Pancreas (tissue), 10 donors: ENCODE measurements at regions not wholly inside any gene's neighbourhood (a gene's known extent, or its start where the extent isn't known, plus 50 kb on each side); places are given as distances from the start of the nearest gene placed in this dataset.

Experiments used
- ATAC-seq, 4 donors: fragments of 200-7000 bp; cut with Tn5 transposase; one replicate each; pipeline versions ENCODE4 v1.8.0 to v1.9.1; 2020; ENCODE audit warnings: mild to moderate bottlenecking in 4 of 4, moderate library complexity in 4 of 4
- DNase-seq, 6 donors: peaks; one replicate each; pipeline ENCODE4 v3.0.0-alpha.2; 2020
- FAIRE-seq: peaks from 2 replicates; lab custom pipeline; 2012; peaks lifted over from hg19 to GRCh38; lab: Jason Lieb, UNC
- H3K27ac ChIP-seq, 4 donors: fragments of 200-600 bp; sonication (generic); 1 replicate in 3 of 4; 2 replicates in 1 of 4; pipeline versions ENCODE4 v1.5.0 to v1.8.0; 2020
- H3K27me3 ChIP-seq, 4 donors: fragments of 200-600 bp; one replicate each; pipeline ENCODE4 v1.8.0; 2021
- H3K36me3 ChIP-seq, 3 donors: fragments of 200-600 bp; sonication (generic) in 1 of 3; one replicate each; pipeline versions ENCODE4 v1.5.0 to v1.8.0; 2020 to 2021
- H3K4me1 ChIP-seq, 3 donors: fragments of 200-600 bp; one replicate each; pipeline ENCODE4 v1.8.0; 2021
- H3K4me3 ChIP-seq, 4 donors: fragments of 200-600 bp; sonication (generic) in 2 of 4; one replicate each; pipeline versions ENCODE4 v1.5.0 to v1.8.0; 2020 to 2021
- H3K9me3 ChIP-seq, 4 donors: fragments of 200-600 bp; one replicate each; pipeline ENCODE4 v1.8.0; 2021
- WGBS, 2 donors: extraction: QIAGEN DNeasy Blood & Tissue Kit; methylation state at CpG; one replicate each; pipeline ENCODE4 v1.1.7; 2013; 5-methylcytosine and 5-hydroxymethylcytosine counted together
- intact Hi-C, 3 donors: fragments of 100-400 bp; cut with DNase I; formaldehyde crosslinking; loops; one replicate each; pipeline versions ENCODE4 v1.11.1 to v1.14.2; 2022
- TF ChIP-seq, protein P1 (sequence below), 4 donors: fragments of 200-600 bp; sonication (generic) in 3 of 4; IDR thresholded peaks; one replicate each; pipeline versions ENCODE4 v1.5.0 to v1.8.0; 2021; ENCODE audit warnings: antibody characterized with exemption in 4 of 4
- donor health status: healthy with polysubstance abuse.
- donor health status: DM: no; HTN: no; CAD: no; lungs with moderate emphysema.
- donor health status: DM: no; HTN: no; CAD: no.
- donor health status: control.
- donor health status: control.
- donor health status: Bipolar disorder and iron deficiency.
- donor health status: DM: yes; HTN: yes; CAD: no.
- donor health status: DM: no; HTN: no; CAD: no.
- donor health status: DM: no; HTN: no; CAD: no.
- donor health status: DM: yes; HTN: yes; CAD: no.

DNA sequence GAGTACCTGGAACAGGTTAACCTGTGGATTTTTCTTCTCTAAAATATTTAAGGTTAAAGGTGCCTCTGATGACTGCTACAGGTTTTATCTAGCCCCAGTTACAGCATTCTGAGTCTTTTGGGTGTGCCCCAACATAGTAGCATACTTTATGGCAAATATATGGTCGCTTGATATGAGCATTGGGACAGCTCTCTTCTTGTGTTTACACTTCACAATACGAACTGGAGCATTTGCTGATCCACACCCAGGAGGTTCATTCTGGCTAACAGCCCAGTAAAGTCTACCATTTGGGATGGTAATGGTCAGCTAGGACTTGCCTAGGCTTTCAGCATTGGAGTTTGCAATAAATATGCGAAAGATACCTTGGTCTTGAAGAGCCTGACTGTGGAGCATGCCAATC lies 101.3 kb downstream of the DISP1 start:
- no peaks in the 10 kb centered on the region for H3K27me3 ChIP-seq
- no peaks in the 10 kb centered on the region for H3K36me3 ChIP-seq
- ATAC-seq (no peak), FAIRE-seq (no peak), DNase-seq (no peak)
- H3K9me3 ChIP-seq: no peaks in the 10 kb centered on the region
- TF ChIP-seq, protein P1, sequence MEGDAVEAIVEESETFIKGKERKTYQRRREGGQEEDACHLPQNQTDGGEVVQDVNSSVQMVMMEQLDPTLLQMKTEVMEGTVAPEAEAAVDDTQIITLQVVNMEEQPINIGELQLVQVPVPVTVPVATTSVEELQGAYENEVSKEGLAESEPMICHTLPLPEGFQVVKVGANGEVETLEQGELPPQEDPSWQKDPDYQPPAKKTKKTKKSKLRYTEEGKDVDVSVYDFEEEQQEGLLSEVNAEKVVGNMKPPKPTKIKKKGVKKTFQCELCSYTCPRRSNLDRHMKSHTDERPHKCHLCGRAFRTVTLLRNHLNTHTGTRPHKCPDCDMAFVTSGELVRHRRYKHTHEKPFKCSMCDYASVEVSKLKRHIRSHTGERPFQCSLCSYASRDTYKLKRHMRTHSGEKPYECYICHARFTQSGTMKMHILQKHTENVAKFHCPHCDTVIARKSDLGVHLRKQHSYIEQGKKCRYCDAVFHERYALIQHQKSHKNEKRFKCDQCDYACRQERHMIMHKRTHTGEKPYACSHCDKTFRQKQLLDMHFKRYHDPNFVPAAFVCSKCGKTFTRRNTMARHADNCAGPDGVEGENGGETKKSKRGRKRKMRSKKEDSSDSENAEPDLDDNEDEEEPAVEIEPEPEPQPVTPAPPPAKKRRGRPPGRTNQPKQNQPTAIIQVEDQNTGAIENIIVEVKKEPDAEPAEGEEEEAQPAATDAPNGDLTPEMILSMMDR (IDR thresholded peaks at IDR 0.05): no peak
- no peak overlapping the region for H3K27ac ChIP-seq
- 72 to 80% methylated on average over 3 of the region's 3 CpGs for WGBS, 2 donors
- H3K4me3 ChIP-seq: no peak overlapping the region
- intact Hi-C loops: no loop called here
- peaks cover 0 to 3% (median 0%) of the 10 kb centered on the region in 3 donors for H3K4me1 ChIP-seq

DNA sequence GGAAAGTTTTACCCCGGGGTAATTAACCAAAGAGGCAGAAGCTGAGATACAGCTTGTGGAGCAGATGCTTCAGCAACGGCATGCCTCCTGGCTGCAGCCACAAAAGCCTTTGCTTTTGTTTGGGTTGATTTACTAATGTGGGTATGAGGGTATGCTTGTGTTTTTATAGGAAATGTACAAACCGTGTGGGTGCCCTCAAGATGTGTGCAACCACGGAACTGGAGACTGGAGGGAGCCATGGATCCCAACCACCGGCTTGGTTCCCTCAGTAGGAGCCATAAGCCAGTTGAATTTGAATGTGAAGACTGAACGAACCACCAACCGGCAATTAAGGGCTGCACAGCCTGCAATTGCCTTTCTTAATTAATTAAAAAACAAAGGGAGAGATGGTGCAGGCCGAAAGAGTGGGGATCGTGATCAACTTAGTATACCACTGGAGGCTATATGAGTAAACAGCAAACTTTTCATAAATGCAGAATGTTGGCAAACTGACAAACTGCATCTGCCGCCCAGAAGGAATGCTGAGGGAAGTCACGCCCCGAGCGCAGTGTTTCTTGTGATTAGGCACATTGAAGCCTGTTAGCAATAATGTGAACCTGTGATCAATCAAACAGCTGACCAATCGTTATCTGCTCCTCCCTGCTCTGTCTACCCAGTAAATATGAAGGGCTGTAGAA lies 104.1 kb downstream of the DISP1 start:
- Histone ChIP-seq H3K27ac (no peak overlapping the region), H3K9me3 (no peaks in the 10 kb centered on the region), H3K4me3 (no peak overlapping the region), H3K4me1 (peaks cover 0 to 3% (median 0%) of the 10 kb centered on the region in 3 donors), H3K36me3 (no peaks in the 10 kb centered on the region), H3K27me3 (no peaks in the 10 kb centered on the region)
- TF ChIP-seq, protein P1 (IDR thresholded peaks at IDR 0.05): no peak
- intact Hi-C loops: no loop called here
- DNase-seq: no peak
- FAIRE-seq: no peak
- no peak for ATAC-seq
- WGBS, 2 donors: 85 to 86% methylated on average over 14 of the region's 14 CpGs

DNA sequence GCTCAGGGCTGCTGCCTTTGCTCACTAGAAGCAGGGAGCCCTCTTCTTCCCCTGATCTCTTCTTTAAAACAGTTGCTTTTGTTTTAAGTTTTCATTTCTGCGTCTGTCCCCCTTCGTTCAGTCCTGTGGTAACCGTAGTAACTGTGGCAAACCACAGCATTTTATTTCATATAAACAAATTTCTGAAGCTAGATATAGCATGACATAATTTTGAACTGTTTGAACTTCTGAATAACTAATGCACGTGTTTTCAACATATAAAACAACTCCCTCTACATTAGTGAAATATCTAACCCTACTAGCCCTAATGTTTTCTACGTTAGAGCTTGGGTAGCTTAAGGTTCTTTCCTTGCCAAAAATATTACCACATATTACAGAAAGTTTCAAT lies 104.6 kb downstream of the DISP1 start:
- Histone ChIP-seq H3K4me3 (no peak overlapping the region), H3K36me3 (no peaks in the 10 kb centered on the region), H3K27me3 (no peaks in the 10 kb centered on the region), H3K9me3 (no peaks in the 10 kb centered on the region), H3K4me1 (peaks cover 0 to 3% (median 0%) of the 10 kb centered on the region in 3 donors), H3K27ac (no peak overlapping the region)
- TF ChIP-seq, protein P1 (IDR thresholded peaks at IDR 0.05): no peak
- FAIRE-seq (no peak), DNase-seq (no peak), ATAC-seq (no peak)
- 91% methylated on average over 5 of the region's 5 CpGs for WGBS, 2 donors
- intact Hi-C loops: no loop called here

DNA sequence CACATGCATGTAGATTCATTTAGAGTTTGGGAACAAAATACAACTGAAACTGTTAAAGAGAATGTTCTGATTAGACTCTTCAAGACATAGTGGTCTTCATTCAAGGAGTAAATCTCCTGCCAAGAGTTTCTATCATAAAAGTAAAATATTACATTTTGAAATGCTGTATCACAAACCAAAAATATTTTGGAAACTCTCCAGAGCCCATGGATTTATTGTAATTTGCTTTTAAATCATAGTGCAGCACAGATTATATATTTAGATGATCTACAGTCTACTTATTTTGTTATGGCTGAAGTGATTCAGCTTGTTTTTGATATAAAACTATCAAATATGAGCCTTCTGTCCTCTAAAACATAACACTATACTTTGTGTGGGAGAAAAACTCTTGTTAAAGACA lies 105.3 kb downstream of the DISP1 start:
- H3K4me3 ChIP-seq: no peak overlapping the region
- DNase-seq: no peak
- peaks cover 0 to 3% (median 0%) of the 10 kb centered on the region in 3 donors for H3K4me1 ChIP-seq
- H3K27me3 ChIP-seq: no peaks in the 10 kb centered on the region
- H3K9me3 ChIP-seq: no peaks in the 10 kb centered on the region
- TF ChIP-seq, protein P1 (IDR thresholded peaks at IDR 0.05): no peak
- H3K36me3 ChIP-seq: no peaks in the 10 kb centered on the region
- ATAC-seq: no peak
- FAIRE-seq: no peak
- intact Hi-C loops: no loop called here
- H3K27ac ChIP-seq: no peak overlapping the region

DNA sequence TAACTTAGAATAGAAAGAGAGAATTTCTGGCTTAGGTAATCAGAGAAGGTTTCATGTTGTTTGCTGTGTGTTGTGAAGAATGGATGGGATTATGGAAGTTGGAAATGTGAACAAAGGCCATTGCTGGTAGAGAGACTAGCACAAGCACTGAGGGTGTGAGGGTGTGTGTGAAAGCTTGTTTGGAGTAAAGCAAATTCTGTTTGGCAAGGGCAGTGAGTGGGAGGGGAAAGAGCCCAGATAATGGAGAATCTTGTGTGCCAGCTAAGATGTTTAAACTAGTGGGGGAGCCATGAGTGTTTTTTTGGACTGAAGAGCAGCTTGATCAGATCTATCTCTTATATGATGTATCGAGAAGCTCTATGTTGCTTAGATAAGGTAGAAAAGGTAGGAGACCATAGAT lies 107.1 kb downstream of the DISP1 start:
- TF ChIP-seq, protein P1 (IDR thresholded peaks at IDR 0.05): no peak
- Histone ChIP-seq H3K36me3 (no peaks in the 10 kb centered on the region), H3K27ac (no peak overlapping the region), H3K9me3 (no peaks in the 10 kb centered on the region), H3K4me1 (no peaks in the 10 kb centered on the region), H3K27me3 (no peaks in the 10 kb centered on the region), H3K4me3 (no peak overlapping the region)
- 92 to 100% methylated on average over 1 of the region's 1 CpG for WGBS, 2 donors
- FAIRE-seq (no peak), ATAC-seq (no peak), DNase-seq (no peak)
- intact Hi-C loops: no loop called here
